GM20431 (cell line): ENCODE measurements at regions not wholly inside any gene's neighbourhood (a gene's known extent, or its start where the extent isn't known, plus 50 kb on each side); places are given as distances from the start of the nearest gene placed in this dataset.
"Not testable (repeated sequence)": the region's sequence is repeated elsewhere in the genome, so short reads cannot be mapped to it uniquely, and the experiment has no call there.

ENCODE experiments used
- in situ Hi-C: fragments of 300-500 bp; cut with MseI, MboI; formaldehyde crosslinking; loops from one replicate; pipeline ENCODE4 v1.15.0; 2020; ENCODE audit warnings: low sequenced_read_pairs; ENCODE audit not compliant: unreplicated experiment

DNA sequence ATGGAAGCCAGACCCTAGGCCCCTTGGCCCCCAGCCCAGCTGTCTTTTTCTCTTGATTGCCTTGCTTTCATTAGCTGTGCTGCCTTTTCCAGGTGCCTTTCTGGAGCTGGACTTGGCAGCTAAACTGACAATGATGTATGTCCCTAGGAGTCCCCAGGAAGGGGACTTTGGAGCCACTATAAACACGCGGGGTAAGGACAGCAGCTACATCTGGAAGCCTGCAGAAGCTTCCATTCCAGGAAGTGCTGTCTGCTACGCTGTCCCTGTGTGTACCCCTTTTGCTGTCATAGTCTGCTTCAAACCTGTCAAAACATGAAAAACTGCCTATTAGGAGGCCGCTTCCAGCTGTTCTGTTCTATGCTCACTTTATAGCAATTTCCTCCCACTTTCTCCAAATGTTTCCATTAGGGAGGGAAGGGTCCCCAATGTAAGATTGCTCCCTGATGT is 153.3 kb upstream of the RAG2 start:
- in situ Hi-C loops = no loop called here

DNA sequence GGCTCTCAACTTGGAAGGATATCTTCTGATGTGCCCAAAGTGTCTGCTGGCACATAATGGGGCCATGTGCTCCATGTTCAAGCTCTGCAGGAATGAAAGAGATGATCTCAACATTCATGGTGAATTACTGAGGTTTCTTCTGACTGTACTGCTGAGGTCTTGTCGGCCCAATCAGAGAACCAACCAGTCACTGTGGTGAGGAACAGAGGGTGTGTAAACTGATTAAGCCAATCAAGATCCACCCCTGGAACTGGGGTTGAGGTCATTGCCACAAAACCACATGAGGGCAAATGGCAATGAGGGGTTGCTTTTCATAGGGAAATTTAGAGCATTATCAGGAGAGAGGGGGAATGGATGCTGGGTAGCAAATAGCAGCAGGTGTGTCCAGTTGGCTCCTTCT is 152.3 kb upstream of the RAG2 start:
- in situ Hi-C loops = no loop called here

DNA sequence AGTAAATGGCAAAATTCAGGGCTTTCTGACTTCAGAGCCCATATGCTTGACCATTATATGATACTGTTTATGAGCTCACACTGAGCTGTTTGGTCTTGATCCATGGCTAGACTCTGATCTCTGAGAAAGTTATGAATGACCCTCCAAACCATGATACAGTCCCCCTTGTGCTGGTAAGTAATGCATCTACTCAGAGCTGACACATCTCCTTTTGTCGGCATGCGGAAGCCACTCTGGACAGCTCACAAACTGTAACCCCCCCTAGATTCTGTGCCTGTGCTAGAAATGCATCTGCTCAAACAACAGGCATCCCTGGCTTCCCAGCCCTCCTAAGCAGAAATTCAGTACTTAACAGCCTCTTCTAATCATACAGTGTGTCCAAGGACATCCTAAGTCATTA is 150.8 kb upstream of the RAG2 start:
- in situ Hi-C loops = loop anchor here (10.0 kb wide), 1 partner anchor 54 kb away; no protein-coding TSS in a partner anchor

DNA sequence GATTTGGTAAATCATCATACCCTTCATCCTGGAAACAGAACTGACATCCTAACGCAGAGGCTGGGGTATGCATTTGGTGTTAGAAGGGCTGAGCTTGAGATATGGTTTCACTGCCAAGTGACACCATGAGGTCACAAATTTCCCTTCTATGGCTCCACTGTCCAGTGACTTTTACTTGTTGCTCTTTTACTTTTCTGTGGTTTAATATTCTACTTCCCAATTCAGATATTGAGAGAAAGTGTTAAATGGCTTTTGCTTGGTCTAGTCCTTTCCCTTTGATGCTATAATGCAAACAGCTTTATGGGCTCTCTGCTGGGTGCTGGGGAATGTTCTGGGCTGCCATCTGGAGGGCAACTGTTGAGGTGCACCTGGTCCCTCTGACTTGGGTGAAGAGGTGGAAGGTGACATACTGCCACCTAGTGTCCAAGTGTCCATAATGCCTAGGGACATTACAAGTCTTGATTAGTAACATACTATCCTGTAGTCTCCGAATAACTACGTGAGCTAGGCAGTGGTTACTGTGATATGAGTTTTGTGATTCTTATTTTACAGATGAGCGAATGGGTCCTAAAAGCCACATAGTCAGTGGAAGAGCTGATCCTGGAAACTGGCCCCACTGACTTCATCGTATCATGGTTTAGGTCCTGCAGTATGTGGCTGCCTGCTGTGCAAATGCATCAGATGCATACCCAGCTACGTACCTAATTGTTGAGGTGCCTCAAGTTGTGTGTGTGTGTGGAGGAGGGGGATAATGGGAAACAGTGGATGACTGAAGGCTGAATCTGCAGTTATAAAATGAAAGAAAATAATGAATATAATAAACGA is 149.1 kb upstream of the RAG2 start:
- in situ Hi-C loops = loop anchor here (10.0 kb wide), 1 partner anchor 52 kb away; no protein-coding TSS in a partner anchor

DNA sequence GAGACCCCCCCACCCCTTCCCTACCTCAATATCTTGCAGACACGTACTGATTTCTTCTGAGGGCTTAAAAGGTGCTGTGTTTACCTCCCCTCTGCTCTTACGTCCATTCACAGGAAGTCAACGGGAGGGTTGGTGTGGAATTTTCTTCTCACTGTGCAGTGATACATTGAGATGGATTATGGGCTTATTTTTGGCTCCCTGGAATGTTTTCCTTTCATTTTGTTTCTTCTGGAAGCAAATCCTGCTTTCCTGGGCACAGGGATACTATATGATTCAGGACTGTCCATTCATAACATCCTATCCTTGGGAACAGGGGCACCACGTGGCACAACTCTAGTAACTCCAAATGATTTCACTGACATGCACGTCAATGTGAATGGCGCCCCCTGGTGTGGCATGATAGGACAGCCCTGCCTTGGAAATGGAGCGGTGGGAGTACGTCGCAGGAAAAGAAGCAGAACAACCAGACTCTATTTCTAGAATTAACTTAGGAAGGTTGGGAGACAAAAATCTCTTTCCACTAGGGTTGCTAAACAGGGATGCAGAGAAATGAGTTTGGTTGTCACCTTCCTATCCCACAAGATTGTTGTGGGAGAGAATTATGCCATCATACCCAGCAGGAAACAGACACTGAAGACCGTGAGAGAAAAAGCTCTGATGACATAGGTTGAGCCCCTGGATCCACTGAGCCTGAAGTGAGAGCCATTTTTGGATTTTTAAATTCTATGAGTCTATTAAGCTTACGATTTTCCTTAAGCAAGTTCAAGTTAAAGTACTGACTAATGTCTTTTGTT is 146.5 kb upstream of the RAG2 start:
- in situ Hi-C loops = loop anchor here (10.0 kb wide), 1 partner anchor 50 kb away; no protein-coding TSS in a partner anchor

DNA sequence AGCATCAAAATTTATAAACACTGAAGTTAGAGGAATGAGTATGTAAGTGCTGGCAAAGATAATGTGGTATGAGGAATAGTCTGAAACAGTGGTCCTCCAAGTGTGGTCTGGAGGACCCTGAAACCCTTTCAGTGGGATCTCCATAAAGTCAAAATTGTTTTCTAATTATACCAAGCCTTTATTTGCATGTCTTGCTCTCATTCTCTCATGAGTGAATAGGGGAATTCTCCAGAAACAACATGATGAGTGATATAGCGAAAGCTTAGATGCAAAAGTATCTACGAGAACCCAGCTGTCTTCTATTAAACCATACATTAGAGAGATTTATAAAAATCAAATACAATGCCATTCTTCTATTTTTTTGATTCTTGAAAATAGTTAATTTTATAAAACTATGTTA is 145.0 kb upstream of the RAG2 start:
- in situ Hi-C loops = loop anchor here (10.0 kb wide), 1 partner anchor 48 kb away; no protein-coding TSS in a partner anchor

DNA sequence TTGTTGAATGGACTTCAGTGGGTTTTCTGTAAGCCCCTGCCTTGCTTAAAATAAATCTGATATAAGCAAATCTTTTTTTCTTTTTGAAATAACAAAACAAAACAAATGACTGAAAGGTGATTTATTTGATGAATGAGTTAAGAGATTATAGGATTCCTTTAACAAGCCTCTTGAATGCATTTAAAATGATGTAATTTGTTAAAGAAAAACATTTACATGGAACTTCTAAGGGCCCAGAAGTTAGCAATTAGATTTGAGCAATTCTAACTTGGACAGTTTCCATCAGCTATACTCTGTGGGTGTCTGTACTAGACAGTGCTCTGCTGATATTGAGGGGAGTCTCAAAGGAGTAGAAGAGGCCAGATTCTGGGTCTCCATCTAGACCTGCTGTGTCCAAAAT is 143.5 kb upstream of the RAG2 start:
- in situ Hi-C loops = loop anchor here (10.0 kb wide), 1 partner anchor 47 kb away; no protein-coding TSS in a partner anchor

DNA sequence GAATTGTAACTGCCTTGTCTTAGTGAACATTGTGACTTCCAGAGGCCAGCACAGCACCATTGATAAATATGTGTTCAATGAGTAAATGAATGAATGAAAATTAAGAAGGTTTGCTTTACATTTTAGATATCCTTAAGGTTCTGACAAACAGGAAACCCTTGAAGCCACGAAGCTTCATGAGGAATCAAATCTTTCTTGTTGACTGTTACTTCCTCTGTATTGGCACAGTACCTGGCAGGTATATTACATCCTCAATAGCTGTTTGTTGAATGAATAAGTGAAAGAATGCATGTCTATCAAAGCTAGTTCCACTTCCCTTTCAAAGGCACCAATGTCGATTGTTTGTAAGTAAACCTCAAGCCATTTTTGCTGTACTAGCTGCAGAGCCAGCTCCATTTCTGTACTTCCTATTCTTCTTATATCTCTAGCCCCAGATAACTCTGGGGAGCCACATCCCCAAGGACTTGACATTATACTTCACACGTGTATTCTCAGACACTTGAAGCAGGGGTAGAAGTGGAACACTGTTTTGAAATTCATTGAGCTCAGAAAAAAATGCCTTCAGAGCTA is 140.3 kb upstream of the RAG2 start:
- in situ Hi-C loops = no loop called here

DNA sequence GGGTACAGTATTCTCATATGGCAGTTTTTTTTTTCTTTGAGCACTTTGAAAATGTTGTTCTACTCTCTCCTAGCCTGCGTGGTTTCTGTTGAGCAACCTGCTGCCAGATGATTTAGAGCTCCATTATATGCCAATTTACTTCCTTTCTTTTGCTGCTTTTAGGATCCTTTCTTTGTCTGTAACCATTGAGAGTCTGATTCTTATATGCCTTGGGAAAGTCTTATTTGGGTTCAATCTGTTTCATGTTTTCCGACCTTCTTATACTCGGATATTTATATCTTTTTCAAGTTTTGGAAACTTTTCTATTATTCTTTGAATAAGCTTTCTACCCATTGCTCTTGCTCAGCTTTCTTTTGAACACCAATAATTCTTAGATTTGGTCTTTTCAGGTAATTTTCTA is 138.1 kb upstream of the RAG2 start:
- in situ Hi-C loops = no loop called here

DNA sequence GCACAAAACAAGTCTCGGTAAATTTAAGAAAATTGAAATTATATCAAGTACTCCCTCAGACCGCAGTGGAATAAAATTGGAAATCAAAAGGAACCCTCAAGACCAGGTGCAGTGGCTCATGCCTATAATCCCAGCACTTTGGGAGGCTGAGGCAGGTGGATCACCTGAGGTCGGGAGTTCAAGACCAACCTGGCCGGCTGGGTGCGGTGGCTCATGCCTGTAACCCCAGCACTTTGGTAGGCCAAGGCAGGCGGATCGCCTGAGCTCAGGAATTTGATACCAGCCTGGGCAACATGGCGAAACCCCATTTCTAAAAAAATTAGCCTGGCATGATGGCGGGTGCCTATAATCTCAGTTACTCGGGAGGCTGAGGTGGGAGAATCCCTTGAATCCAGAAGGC is 135.7 kb upstream of the RAG2 start:
- in situ Hi-C loops = not testable (repeated sequence)

DNA sequence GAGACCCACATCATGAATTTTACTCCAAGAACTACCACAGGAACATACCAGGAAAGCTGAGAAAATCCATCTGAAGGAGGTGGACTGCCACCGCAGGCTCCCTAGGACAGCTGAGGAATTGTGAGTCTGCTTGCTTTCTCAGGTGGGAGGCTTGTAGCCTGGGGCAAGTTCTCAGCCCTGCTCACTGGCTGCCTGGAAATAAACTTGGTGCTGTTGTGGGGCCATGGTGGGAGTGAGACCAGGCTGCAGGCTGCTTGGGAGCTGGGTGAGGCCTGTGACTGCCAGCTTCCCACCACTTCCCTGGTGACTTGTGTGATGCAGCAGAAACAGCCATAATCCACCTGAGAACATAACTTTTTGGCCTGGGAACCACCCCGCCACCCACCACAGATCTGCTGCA is 132.7 kb upstream of the RAG2 start:
- in situ Hi-C loops = no loop called here

DNA sequence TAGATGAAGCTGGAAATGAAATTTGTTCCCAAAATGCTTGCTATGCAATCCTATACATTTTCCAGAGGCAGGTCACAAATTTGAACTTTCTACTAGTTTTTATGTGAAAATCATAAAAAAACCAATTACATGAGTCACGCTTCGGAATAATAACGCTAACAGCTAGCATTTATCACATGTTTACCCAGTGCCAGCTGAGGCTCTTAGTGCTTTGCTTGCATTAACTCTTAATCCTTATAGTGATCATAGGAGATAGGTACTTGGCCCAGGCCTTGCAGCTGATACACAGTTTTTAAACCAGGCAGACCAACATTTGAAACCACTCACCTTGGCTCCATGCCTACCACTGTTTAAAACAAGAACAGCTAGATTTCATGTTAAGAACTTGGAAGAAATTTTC is 131.8 kb upstream of the RAG2 start:
- in situ Hi-C loops = no loop called here

DNA sequence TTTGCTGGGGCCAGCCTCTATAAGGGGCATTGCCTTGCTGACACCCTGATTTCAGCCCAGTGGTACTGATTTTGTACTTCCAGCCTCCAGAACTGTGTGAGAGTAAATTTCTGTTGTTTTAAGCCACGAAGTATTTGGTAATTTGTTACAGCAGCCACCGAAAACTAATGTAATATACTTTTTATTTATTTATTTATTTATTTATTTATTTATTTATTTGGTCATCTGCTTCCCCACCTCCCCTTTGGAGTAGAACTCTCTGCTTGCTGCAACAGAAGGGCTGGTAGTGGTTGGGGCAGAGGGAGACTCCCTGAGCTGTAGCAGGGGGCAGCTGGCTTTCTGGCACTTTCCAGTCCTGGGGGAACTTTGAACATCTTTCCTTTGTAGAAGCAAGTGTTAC is 128.4 kb upstream of the RAG2 start:
- in situ Hi-C loops = no loop called here

DNA sequence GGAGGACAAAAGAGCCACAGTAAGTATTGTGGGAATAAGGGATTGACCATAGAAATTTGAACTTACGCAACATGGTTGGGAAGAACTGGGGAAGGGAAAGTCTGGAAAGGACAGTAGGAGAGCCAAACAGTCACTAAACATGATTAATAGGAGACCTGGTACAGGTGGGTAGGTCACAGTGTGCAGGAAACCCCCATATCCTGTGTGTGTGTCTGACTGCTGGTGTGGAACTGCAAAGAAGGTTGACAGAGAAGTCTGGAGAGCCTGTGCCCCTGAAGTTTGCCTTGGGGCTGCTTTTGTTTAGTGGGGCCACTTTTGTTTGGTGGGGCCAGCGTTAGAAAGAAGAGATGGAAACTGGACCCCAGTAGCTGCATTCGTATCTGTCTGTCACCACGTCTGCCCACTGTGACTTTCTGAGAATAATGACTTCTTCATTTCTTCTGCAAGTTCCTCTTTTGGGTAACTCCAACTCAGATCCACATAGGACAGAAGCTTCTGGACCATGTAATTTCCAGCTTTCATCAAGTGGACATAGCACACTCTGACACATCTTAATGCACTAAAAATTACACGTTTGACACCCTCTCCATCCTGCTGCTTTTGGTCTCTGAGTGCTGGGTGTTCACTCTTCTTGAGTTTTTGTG is 126.8 kb upstream of the RAG2 start:
- in situ Hi-C loops = no loop called here

DNA sequence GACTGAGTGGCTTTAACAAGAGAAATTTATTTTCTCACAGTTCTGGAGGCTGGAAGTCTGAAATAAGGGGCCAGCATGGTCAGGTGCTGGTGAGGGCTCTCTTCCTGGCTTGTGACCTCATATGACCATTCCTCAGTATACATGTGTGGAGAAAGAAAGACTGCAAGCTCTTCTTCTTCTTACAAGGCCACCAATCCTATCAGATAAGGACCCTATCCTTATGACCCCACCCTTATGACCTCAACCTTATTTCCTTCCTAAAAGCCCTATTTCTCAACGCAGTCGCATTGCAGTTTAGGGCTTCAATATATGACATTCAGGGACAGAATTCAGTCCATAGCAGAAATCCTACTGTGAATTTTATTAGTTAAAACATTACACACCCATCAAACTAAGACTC is 124.4 kb upstream of the RAG2 start:
- in situ Hi-C loops = no loop called here

DNA sequence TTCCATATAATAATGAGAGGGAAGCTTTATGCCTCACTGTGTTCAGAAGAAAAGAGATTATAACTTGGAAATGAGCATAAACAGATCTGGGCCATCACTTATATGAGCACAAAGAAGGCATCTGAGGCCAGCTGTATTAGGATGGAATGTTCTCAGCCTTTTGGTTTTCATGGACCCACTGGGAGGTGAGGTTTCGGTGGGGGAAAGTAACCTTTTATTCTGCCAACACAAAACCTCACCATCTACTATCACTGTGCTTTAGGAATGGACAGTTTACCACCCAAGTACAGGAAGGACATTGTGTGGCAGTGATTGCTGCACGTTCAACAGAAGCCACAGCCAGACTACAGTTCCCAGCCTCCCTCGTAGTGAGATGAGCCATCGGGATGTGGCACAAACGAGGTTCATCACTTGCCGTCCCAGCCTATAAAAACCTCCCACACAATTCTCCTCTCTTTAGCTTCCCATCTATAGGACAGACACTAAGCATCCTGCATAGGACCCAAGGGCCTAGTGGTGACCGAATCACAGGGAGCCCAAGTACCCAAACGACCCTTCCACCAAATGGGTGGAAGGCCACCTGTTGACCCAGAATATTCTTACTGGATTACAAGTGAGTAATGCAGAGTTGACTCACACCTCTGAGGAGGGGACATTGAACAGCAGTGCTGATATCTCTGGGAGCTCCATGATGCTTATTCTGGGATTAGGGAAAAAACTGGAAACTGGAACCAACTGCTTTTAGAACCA is 121.5 kb upstream of the RAG2 start:
- in situ Hi-C loops = no loop called here

DNA sequence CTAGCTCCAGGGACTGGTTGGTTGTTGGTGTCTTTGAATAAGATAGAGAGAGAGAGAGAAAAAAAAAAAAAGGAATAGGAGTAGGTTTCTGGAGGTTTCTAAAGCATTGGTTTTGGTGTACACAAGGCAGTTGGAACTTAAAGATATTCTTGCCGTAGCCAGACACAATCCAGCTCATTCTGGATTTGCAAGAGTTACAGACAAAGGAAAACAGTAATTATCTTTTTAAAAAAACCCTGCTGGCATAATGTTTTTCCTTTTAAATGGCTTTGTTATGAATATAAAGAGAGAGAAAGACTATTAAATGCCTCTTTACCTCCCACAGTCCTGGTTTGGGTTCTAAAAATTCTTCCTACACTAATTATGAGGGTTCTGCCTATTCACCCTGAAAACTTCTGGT is 120.4 kb upstream of the RAG2 start:
- in situ Hi-C loops = no loop called here

DNA sequence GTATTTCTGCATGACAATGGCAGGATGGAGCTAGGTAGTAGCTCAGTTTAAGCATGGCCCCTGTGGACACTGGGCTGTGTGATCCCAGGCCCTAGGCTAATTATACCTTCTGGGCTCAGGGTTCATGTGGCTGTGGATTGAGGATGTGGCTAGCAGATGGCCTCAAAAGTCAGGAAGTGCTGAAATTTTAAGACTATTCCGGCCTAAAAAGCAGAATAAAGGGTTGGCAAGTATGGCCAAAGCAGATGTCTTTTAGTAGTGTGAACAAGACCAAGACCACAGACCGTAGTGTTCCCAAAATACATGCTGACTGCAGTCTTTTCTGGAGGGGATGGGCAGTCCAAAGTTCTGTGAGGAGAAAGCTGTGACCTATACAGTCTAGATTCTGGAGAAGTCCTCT is 115.7 kb upstream of the RAG2 start:
- in situ Hi-C loops = no loop called here

DNA sequence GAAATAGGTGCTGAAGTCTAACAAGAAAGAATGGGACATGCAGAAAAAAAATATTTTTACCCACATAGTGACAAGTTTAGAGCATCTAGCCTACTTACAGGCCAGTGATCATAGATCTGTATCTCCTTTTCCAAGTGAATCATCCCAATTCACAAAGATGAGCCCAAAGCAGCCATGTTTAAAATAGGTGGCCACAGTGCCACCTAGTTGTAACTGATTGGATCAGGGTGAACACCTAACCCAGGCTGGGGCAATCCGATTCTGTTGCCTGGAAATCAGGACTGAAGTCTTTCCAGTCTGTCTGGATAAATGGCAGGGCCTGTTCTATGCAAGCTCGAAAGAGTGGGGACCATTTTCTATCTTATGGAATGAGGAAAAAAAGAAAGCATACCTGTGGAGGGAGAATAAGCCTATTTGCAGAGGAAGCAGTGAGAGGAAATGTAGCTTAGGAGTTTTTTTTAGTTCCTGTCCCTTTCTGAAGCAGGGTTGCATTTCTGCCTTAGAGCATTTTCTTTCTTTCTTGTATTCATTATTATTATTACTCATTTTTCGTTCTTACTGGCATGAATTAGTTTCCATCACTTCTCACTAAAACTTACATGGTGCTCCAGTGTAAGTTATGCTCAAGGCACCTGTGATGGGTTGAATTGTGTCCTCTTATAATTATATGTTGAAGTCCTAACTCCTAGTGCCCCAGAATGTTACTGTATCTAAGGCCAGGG is 113.2 kb upstream of the RAG2 start:
- in situ Hi-C loops = no loop called here
